AG04449 (cell line): ENCODE measurements at regions not wholly inside any gene's neighbourhood (a gene's known extent, or its start where the extent isn't known, plus 50 kb on each side); places are given as distances from the start of the nearest gene placed in this dataset.

Source experiments
- CTCF ChIA-PET: fragments of 350-600 bp; formaldehyde crosslinking; extraction: SDS; loops from one replicate; lab custom pipeline; 2021; ENCODE audit warnings: antibody characterized with exemption; lab: Yijun Ruan, JAX
- POLR2A ChIA-PET: fragments of 400-600, 350-600 bp; formaldehyde crosslinking; extraction: SDS; loops from one replicate; lab custom pipeline; 2020; ENCODE audit warnings: antibody characterized with exemption, inconsistent platforms; lab: Yijun Ruan, JAX
- DNase-seq: peaks from one replicate; pipeline ENCODE4 v3.0.0-alpha.2; 2010; ENCODE audit warnings: low read depth, low spot score
- H3K4me3 ChIP-seq: 2 replicates; pipeline ENCODE4 v1.5.1; 2011; ENCODE audit warnings: low read depth, mild to moderate bottlenecking, control low read depth, low read length
- TF ChIP-seq, protein P1 (sequence below): IDR thresholded peaks from one replicate; pipeline ENCODE4 v1.5.1; 2011; ENCODE audit warnings: mild to moderate bottlenecking, moderate library complexity, low read length, control low read depth, inconsistent platforms; ENCODE audit not compliant: insufficient read depth; ENCODE audit errors: missing control alignments

DNA sequence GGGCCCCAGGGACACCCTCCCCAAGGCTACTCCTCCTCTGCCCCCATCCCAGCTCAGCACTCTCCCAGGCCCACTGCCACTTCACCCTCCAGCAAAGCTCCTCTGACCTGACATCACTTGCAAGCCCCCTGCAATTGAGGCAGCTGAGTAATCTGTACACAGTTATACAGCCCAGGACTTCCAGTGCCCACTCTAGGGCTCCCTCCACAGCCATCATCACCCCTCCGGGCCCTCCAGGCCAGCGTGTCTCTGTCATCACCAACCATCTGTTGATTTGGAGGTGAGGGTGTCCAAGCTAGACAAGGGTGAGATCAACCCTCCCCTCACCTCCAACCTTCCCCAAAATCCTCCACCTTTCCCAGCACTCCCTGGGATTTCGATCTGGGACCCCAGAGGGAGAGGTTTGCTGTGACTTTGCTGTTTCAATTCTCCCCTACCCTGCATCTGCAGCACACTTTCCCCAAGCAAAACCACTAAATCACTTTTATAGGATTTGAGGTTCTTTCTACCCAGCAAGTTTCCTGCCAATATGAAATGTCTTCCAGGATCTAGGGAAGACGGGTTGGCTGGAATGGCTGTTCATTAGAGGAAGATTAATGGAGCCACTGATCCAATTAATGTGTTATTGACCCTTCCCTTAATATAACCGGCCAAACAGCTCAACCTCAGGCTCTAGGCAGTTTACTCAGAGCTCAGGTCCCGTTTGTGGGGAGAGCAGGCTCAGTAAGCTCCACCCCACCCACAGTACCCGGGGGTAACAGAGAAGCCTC, 92.9 kb downstream of the CHST1 start:
- ChIA-PET POLR2A (no interaction called here), CTCF (no interaction called here)
- DNase-seq, result no peak
- TF ChIP-seq, protein P1, sequence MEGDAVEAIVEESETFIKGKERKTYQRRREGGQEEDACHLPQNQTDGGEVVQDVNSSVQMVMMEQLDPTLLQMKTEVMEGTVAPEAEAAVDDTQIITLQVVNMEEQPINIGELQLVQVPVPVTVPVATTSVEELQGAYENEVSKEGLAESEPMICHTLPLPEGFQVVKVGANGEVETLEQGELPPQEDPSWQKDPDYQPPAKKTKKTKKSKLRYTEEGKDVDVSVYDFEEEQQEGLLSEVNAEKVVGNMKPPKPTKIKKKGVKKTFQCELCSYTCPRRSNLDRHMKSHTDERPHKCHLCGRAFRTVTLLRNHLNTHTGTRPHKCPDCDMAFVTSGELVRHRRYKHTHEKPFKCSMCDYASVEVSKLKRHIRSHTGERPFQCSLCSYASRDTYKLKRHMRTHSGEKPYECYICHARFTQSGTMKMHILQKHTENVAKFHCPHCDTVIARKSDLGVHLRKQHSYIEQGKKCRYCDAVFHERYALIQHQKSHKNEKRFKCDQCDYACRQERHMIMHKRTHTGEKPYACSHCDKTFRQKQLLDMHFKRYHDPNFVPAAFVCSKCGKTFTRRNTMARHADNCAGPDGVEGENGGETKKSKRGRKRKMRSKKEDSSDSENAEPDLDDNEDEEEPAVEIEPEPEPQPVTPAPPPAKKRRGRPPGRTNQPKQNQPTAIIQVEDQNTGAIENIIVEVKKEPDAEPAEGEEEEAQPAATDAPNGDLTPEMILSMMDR, result no peak
- no peak overlapping the region for H3K4me3 ChIP-seq

DNA sequence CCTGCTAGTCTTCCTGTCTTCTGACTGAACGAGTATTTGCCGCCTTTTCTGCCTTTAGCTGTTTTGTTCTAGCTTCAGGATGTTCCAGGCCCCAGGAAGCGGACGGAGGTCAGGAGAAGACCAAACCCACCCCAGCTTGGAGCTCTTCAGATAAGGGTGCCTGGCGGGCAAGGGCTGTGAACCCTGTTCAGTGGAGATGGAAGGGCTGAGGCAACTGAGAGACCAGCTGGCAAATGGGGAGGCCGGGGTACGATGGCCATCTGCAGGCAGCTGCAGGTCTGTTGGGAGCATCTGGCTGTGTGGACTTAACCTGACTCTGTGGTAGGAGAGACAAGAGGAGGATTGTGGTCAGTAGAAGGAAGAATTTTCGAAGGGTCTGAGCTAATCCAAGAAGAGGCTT, 95.6 kb downstream of the CHST1 start:
- TF ChIP-seq, protein P1, result no peak
- CTCF ChIA-PET, result no interaction called here
- POLR2A ChIA-PET, result no interaction called here
- no peak for DNase-seq
- no peak overlapping the region for H3K4me3 ChIP-seq

DNA sequence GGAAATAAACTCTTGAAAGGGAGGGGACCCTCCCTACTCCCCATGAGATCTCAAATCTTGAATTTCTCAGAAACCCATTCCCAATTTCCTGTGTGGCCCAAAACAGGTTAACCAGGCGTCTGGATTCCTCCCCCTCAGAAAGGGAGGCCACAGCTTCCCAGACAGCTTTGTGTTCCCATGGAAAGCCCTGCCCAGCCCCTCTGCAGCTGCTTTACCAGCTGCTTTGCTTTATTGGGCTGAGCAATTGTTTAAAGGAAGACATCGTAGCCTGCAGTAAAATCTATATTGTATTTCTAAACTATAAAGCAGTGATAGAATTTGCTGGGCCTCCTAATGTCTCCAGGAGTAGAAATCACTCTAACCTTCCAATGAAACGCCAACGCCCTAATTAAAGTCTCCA, 97.4 kb downstream of the CHST1 start:
- no peak for DNase-seq
- TF ChIP-seq, protein P1, result no peak
- CTCF ChIA-PET, result no interaction called here
- POLR2A ChIA-PET, result no interaction called here
- no peak overlapping the region for H3K4me3 ChIP-seq

DNA sequence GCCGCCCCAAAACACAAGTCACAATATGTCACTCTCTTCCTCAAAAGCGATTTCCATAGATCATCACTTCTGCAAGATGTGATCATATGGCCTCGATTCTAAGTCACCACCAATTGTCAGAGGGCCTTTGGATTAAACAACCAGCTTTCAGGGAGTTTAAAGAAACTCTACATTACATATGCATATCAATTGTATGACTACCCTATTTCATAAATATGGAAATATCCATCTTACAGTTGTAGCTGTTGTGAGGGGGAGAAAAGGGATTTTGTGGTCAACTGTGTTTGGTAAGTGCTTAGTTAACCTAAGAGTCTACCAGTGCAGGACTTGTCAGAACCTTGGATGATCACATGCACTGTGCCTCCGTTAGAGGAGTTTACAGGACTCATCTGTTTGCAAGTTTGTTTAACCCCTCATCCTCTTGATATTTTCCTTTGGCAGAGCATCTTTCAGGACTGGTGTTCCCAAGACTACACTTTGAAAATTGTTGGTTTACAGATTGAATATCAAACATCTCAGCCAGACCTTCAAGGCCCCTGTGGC, 99.9 kb downstream of the CHST1 start:
- TF ChIP-seq, protein P1, result no peak
- no peak overlapping the region for H3K4me3 ChIP-seq
- ChIA-PET POLR2A (no interaction called here), CTCF (no interaction called here)
- DNase-seq, result no peak

DNA sequence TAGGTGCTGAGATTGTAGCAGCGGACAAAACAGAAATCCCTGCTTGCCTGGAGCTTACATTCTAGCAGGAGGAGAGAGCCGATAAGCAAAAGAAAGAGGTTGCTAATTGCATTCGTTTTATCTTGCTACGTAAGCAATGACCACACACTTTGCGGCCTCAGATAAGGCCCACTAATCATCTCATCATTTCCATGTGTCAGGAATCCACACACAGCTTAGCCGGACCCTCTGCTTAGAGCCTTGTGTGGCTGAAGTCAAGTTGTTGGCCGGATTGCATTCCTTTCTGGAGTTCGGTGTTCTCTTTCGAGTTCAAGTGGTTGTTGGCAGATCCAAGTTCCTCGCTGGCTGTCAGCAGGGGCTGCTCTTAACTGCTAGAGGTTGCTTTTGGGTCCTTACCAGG, 101.6 kb downstream of the CHST1 start:
- TF ChIP-seq, protein P1, result no peak
- ChIA-PET CTCF (no interaction called here), POLR2A (no interaction called here)
- no peak for DNase-seq
- H3K4me3 ChIP-seq, result no peak overlapping the region

DNA sequence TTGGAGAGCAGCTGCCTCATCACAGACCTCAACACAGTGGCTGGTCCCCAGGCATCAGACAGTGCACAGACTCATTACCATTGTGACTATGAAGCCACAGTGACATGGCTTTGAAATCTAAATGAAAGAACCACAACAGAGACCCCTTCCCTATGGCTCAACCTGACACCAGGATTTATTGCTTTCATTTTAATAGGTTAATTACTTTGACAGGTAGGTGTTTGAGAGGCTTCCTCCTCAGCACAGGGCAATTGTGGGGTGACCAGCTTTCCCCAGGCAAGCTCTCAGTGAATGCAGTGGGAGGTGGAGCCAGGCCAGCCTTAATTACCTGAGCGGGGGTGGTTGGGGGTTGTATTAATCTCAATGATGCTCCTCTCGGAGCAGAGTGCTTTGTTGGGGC, 102.3 kb downstream of the CHST1 start:
- H3K4me3 ChIP-seq, result no peak overlapping the region
- DNase-seq, result no peak
- TF ChIP-seq, protein P1, result no peak
- CTCF ChIA-PET, result no interaction called here
- POLR2A ChIA-PET, result no interaction called here
